Astrocyte of the spinal cord (primary cell): ENCODE measurements at regions not wholly inside any gene's neighbourhood (a gene's known extent, or its start where the extent isn't known, plus 50 kb on each side); places are given as distances from the start of the nearest gene placed in this dataset.

Source experiments
- DNase-seq: peaks from one replicate; pipeline ENCODE4 v3.0.0; 2011; ENCODE audit warnings: low read depth, low spot score
- H3K4me3 ChIP-seq: 2 replicates; pipeline ENCODE4 v1.5.1; 2011; ENCODE audit warnings: low read depth, mild to moderate bottlenecking, low read length, moderate library complexity
- in situ Hi-C: cut with HindIII; loops from 2 replicates; pipeline ENCODE4 v1.10.0; 2017; ENCODE audit warnings: low sequenced_read_pairs
- TF ChIP-seq, protein P1 (sequence below): IDR thresholded peaks from 2 replicates; pipeline ENCODE4 v1.5.1; 2012; ENCODE audit warnings: low read depth, mild to moderate bottlenecking, low read length, inconsistent platforms

DNA sequence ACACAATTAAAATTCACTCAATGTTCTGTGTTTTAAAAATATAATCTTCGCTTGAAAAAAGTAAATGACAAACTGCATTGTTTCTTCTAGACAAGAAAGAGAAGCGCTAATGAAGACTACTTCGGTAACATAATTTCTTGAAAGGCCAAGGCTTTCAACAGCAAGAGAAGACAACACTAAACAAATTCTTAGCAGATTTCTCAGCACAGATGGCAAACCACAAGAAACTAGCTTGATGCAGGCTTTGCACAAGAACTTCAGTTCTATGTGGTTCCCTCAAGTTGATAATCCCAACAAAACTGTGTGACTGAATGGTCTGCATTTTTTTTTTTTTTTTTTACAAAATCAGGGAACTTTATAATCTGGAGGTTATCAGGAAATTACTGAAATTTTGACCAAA, 447.4 kb upstream of the NRSN1 start:
- in situ Hi-C loops, result no loop called here
- H3K4me3 ChIP-seq, result no peak overlapping the region
- DNase-seq, result no peak
- TF ChIP-seq, protein P1, sequence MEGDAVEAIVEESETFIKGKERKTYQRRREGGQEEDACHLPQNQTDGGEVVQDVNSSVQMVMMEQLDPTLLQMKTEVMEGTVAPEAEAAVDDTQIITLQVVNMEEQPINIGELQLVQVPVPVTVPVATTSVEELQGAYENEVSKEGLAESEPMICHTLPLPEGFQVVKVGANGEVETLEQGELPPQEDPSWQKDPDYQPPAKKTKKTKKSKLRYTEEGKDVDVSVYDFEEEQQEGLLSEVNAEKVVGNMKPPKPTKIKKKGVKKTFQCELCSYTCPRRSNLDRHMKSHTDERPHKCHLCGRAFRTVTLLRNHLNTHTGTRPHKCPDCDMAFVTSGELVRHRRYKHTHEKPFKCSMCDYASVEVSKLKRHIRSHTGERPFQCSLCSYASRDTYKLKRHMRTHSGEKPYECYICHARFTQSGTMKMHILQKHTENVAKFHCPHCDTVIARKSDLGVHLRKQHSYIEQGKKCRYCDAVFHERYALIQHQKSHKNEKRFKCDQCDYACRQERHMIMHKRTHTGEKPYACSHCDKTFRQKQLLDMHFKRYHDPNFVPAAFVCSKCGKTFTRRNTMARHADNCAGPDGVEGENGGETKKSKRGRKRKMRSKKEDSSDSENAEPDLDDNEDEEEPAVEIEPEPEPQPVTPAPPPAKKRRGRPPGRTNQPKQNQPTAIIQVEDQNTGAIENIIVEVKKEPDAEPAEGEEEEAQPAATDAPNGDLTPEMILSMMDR, result no peak

DNA sequence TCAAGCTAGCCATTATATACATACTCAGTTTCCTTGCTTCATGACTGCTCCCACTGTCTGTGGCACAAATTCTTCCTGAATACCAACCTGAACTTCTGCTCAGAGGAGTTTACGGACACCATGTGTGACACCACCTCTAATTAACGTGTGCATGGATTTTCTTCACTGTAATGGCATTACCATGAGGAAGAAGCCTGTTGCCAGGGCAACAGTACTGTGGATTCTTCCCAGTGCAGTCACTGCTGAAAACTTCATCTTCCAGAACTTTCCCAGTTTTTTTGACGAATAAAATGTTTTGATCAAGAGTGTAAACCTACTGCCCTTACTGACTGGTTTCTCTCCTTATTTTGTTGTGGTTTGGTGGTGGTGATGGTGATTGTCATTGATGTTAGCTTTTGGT, 444.3 kb upstream of the NRSN1 start:
- TF ChIP-seq, protein P1, result no peak
- no peak for DNase-seq
- in situ Hi-C loops, result no loop called here
- H3K4me3 ChIP-seq, result no peak overlapping the region

DNA sequence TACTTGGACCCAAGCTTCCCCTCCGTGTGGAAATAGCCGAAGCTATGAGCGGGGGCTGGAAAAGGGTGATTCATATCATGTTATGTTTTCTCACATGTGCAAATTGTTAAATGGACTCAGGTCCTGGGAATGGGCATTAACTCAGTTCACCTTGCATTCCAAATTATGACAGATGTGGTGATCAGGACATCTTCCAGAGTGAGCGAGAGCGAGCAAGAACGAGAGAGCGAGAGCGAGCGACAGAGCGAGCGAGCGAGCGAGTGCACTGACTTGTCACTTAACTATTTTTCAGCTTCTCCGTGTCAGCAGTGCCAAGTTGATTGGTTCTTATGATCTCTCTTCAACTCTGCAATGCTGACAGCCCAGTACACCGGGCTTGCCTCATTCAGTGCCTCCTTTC, 437.4 kb upstream of the NRSN1 start:
- in situ Hi-C loops, result no loop called here
- H3K4me3 ChIP-seq, result no peak overlapping the region
- TF ChIP-seq, protein P1, result no peak
- no peak for DNase-seq

DNA sequence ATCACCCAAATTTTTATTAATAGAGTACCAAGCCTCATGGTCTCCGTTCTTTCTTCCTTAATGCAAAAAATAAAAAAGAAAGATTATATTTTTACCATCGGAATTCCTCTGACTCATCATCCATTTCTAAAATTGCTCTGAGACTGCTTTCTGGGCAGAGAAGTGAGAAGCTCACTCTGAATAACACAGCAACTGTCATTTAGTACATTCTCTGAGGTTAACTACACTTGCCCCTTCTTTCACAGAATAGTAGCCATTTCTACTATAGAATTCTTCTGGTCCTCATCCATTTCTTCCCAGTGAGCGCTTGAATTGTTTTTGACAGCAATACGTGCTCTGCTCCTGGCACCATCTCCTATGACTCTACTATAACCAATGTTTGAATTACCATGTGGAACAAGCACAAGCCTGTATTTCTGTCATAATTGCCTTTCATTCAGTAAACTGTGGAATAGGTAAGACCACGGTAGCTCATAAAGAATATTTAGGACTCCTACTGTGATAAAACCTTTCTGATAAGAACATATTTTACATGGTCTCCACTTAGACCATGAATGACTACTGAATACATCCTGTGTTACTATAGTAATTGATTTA, 435.5 kb upstream of the NRSN1 start:
- in situ Hi-C loops, result no loop called here
- TF ChIP-seq, protein P1, result no peak
- DNase-seq, result no peak
- no peak overlapping the region for H3K4me3 ChIP-seq

DNA sequence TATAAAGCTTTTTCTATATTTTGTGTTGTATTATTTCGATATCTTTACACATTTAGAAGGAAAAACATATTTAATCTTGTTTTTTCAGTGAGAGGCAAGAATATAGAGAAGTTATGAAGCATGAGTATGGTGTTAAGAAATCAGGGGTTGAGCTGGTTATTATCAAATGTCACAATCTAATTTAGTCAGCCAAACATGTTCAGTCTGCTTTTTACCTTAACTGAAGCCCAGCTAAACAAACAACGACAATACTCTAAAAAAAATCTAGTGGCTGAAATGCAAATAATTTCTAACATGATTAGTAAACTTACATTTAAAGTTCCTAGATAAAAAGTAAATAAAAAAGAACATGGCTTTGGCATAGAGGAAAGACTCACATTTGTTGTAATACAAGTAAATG, 433.8 kb upstream of the NRSN1 start:
- no peak for DNase-seq
- in situ Hi-C loops, result no loop called here
- no peak overlapping the region for H3K4me3 ChIP-seq
- TF ChIP-seq, protein P1, result no peak

DNA sequence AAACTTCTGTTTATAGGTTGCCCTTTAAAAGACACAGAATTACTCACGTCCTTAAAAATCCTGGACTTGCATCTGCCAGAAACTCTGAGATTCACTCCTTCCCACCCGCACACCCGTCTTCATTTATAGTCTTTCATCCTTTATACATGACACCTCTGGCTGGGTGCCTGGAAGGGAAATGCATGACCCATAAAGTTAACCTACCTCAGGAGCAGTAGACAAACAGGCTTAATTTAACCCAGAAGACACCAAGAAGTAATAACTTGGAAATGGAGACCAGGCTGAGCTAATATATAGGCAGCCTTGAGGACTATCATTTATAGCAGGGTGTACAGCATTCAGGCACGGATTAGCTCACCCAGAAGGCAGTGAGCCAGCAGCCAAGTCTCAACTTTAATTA, 429.0 kb upstream of the NRSN1 start:
- DNase-seq, result peak; percentile 0
- in situ Hi-C loops, result no loop called here
- TF ChIP-seq, protein P1, result no peak
- no peak overlapping the region for H3K4me3 ChIP-seq
